OCI-LY7 (cell line): ENCODE measurements at regions not wholly inside any gene's neighbourhood (a gene's known extent, or its start where the extent isn't known, plus 50 kb on each side); places are given as distances from the start of the nearest gene placed in this dataset.

Source experiments
- BruUV-seq: library from RNA; stranded (reverse); fragments of 400-500 nt; replicated peaks from 2 replicates; lab custom pipeline; 2021; lab: Mats Ljungman, UMichigan
- CTCF ChIA-PET: fragments of 300-600 bp; sonication (Branson Sonifier 250); formaldehyde crosslinking; loops from one replicate; lab custom pipeline; 2022; ENCODE audit warnings: antibody characterized with exemption; ENCODE audit not compliant: unreplicated experiment; lab: Charles Lee
- POLR2A ChIA-PET: fragments of 300-600 bp; sonication (Branson Sonifier 250); formaldehyde crosslinking; loops from one replicate; lab custom pipeline; 2022; ENCODE audit warnings: antibody characterized with exemption; lab: Charles Lee
- DNase-seq: peaks from one replicate; pipeline ENCODE4 v3.0.0-alpha.2; 2015; ENCODE audit warnings: low spot score
- H2AFZ ChIP-seq: fragments of 200-600 bp; sonication (generic), shearing (Covaris generic); 2 replicates; pipeline ENCODE4 v1.6.1; 2014; ENCODE audit warnings: mild to moderate bottlenecking, antibody characterized with exemption, low read length, moderate library complexity
- H3K27ac ChIP-seq: fragments of 200-600 bp; sonication (generic); 2 replicates; pipeline ENCODE4 v1.5.1; 2014; ENCODE audit warnings: mixed run types, low read depth, mild to moderate bottlenecking, moderate library complexity, low read length, inconsistent platforms; ENCODE audit not compliant: poor library complexity, severe bottlenecking
- H3K36me3 ChIP-seq: fragments of 200-600 bp; sonication (generic); 2 replicates; pipeline ENCODE4 v1.6.1; 2014; ENCODE audit warnings: mild to moderate bottlenecking, antibody characterized with exemption, low read length, moderate library complexity, mixed read lengths; ENCODE audit not compliant: insufficient read depth
- H3K4me1 ChIP-seq: fragments of 200-600 bp; sonication (generic); 2 replicates; pipeline ENCODE4 v1.5.1; 2014; ENCODE audit warnings: mild to moderate bottlenecking, low read length; ENCODE audit not compliant: insufficient read depth, poor library complexity, severe bottlenecking
- H3K4me2 ChIP-seq: fragments of 200-600 bp; sonication (generic); 2 replicates; pipeline ENCODE4 v1.6.1; 2014; ENCODE audit warnings: mild to moderate bottlenecking, low read length
- H3K4me3 ChIP-seq: fragments of 200-600 bp; sonication (generic); 2 replicates; pipeline ENCODE4 v1.5.1; 2014; ENCODE audit warnings: mild to moderate bottlenecking, low read depth, low read length; ENCODE audit not compliant: poor library complexity, severe bottlenecking
- H3K79me2 ChIP-seq: fragments of 200-600 bp; sonication (generic); 2 replicates; pipeline ENCODE4 v1.6.1; 2016; ENCODE audit warnings: low read depth, mild to moderate bottlenecking, low read length, moderate library complexity, mixed read lengths; ENCODE audit not compliant: insufficient read depth
- H3K9me2 ChIP-seq: fragments of 200-600 bp; sonication (generic); 2 replicates; pipeline ENCODE4 v1.6.1; 2016; ENCODE audit warnings: mild to moderate bottlenecking, low read length, mixed read lengths; ENCODE audit not compliant: insufficient read depth
- H3K9me3 ChIP-seq: fragments of 200-600 bp; sonication (generic); 2 replicates; pipeline ENCODE4 v1.6.1; 2014; ENCODE audit warnings: mild to moderate bottlenecking, mixed run types, low read length, mixed read lengths
- H4K20me1 ChIP-seq: fragments of 200-600 bp; sonication (generic); 2 replicates; pipeline ENCODE4 v1.6.1; 2014; ENCODE audit warnings: mild to moderate bottlenecking, antibody characterized with exemption, low read length, moderate library complexity, mixed read lengths; ENCODE audit not compliant: insufficient read depth
- CTCF ChIP-seq: fragments of 200-600 bp; sonication (generic); conservative IDR thresholded peaks from 2 replicates; pipeline ENCODE4 v1.5.1; 2014; ENCODE audit warnings: mild to moderate bottlenecking, antibody characterized with exemption, low read length, moderate library complexity, mixed read lengths
- EZH2phosphoT487 ChIP-seq: fragments of 200-600 bp; sonication (generic); IDR thresholded peaks from 2 replicates; pipeline ENCODE4 v1.6.1; 2018; ENCODE audit warnings: low read depth, borderline replicate concordance, mild to moderate bottlenecking, mixed run types, antibody characterized with exemption, low read length, moderate library complexity, mixed read lengths
- intact Hi-C: fragments of 100-400 bp; cut with micrococcal nuclease; formaldehyde crosslinking; loops from one replicate; pipeline ENCODE4 v1.10.0; 2022; ENCODE audit not compliant: unreplicated experiment

DNA sequence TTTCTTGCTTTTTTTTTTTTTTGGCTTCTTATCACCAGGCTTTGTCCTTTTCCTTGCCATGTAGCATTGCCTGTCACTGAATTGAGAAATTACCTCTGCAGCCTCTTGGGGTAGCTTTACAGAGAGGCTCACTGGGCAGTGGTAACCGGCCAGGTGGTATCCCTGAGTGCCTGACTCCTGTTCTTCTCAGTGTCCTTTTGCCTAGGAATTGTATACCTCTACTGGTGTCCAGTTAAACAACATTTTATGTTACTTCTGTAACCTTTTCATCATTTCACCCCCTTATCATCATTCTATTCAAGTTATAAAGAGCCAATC lies 523.9 kb downstream of the BCL11A start:
- Histone ChIP-seq H3K4me1 (no peaks in the 10 kb centered on the region), H3K79me2 (no peaks in the 10 kb centered on the region), H3K9me2 (no peaks in the 10 kb centered on the region), H3K9me3 (no peaks in the 10 kb centered on the region), H3K27ac (no peak overlapping the region), H2AFZ (no peak overlapping the region), H3K4me2 (no peak overlapping the region), H3K4me3 (no peak overlapping the region), H4K20me1 (no peaks in the 10 kb centered on the region), H3K36me3 (no peaks in the 10 kb centered on the region)
- intact Hi-C loops = no loop called here
- CTCF ChIA-PET = interaction anchor here (0.6 kb wide), 1 partner anchor 42 kb away, joined by 3 read pairs; no protein-coding TSS in a partner anchor
- no TSS peak for BruUV-seq
- no peak for DNase-seq
- no peak for TF ChIP-seq EZH2phosphoT487
- no peak for TF ChIP-seq CTCF
- POLR2A ChIA-PET = no interaction called here

GRCh38 chr2:60028849-60029565 lies 524.4 kb downstream of the BCL11A start:
- H3K9me3 ChIP-seq = no peaks in the 10 kb centered on the region
- CTCF ChIA-PET = interaction anchor here (0.6 kb wide), 2 partner anchors 42 to 61 kb away, joined by 3 to 5 read pairs; no protein-coding TSS in a partner anchor
- H4K20me1 ChIP-seq = no peaks in the 10 kb centered on the region
- no peak overlapping the region for H2AFZ ChIP-seq
- H3K79me2 ChIP-seq = no peaks in the 10 kb centered on the region
- H3K27ac ChIP-seq = no peak overlapping the region
- H3K4me1 ChIP-seq = no peaks in the 10 kb centered on the region
- BruUV-seq = no TSS peak
- H3K9me2 ChIP-seq = no peaks in the 10 kb centered on the region
- no peak overlapping the region for H3K4me3 ChIP-seq
- intact Hi-C loops = no loop called here
- H3K36me3 ChIP-seq = no peaks in the 10 kb centered on the region
- DNase-seq = no peak
- H3K4me2 ChIP-seq = no peak overlapping the region
- POLR2A ChIA-PET = interaction anchor here (0.6 to 1.5 kb wide), 2 partner anchors 9 to 12 kb away, joined by 3 to 4 read pairs; no protein-coding TSS in a partner anchor
- TF ChIP-seq EZH2phosphoT487 (no peak), CTCF (no peak)

GRCh38 chr2:60025496-60025895 lies 528.0 kb downstream of the BCL11A start:
- no peak overlapping the region for H2AFZ ChIP-seq
- no peak overlapping the region for H3K27ac ChIP-seq
- no peaks in the 10 kb centered on the region for H3K9me2 ChIP-seq
- no peaks in the 10 kb centered on the region for H3K4me1 ChIP-seq
- no peak for DNase-seq
- no peaks in the 10 kb centered on the region for H3K36me3 ChIP-seq
- H3K4me3 ChIP-seq = no peak overlapping the region
- H3K79me2 ChIP-seq = no peaks in the 10 kb centered on the region
- no peak overlapping the region for H3K4me2 ChIP-seq
- no peaks in the 10 kb centered on the region for H4K20me1 ChIP-seq
- no TSS peak for BruUV-seq
- intact Hi-C loops = no loop called here
- ChIA-PET CTCF (no interaction called here), POLR2A (no interaction called here)
- H3K9me3 ChIP-seq = no peaks in the 10 kb centered on the region
- TF ChIP-seq CTCF = no peak
- no peak for TF ChIP-seq EZH2phosphoT487
